ENCODE measurements at regions not wholly inside any gene's neighbourhood (a gene's known extent, or its start where the extent isn't known, plus 50 kb on each side); places are given as distances from the start of the nearest gene placed in this dataset.

GRCh38 chr1:172790245-172790644 is 131.3 kb downstream of the FASLG start:
- no peak for TF ChIP-seq POLR2A (IDR thresholded peaks at IDR 0.05)
- TF ChIP-seq, protein P1, sequence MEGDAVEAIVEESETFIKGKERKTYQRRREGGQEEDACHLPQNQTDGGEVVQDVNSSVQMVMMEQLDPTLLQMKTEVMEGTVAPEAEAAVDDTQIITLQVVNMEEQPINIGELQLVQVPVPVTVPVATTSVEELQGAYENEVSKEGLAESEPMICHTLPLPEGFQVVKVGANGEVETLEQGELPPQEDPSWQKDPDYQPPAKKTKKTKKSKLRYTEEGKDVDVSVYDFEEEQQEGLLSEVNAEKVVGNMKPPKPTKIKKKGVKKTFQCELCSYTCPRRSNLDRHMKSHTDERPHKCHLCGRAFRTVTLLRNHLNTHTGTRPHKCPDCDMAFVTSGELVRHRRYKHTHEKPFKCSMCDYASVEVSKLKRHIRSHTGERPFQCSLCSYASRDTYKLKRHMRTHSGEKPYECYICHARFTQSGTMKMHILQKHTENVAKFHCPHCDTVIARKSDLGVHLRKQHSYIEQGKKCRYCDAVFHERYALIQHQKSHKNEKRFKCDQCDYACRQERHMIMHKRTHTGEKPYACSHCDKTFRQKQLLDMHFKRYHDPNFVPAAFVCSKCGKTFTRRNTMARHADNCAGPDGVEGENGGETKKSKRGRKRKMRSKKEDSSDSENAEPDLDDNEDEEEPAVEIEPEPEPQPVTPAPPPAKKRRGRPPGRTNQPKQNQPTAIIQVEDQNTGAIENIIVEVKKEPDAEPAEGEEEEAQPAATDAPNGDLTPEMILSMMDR (IDR thresholded peaks at IDR 0.05): no peak

Measured in uterus (tissue), 2 donors.